Dermis blood vessel endothelial cell (primary cell): ENCODE measurements at regions not wholly inside any gene's neighbourhood (a gene's known extent, or its start where the extent isn't known, plus 50 kb on each side); places are given as distances from the start of the nearest gene placed in this dataset.
"Not testable (repeated sequence)": the region's sequence is repeated elsewhere in the genome, so short reads cannot be mapped to it uniquely, and the experiment has no call there.

Experiments
- DNase-seq: peaks from one replicate; pipeline ENCODE4 v3.0.0; 2010

- no peak for DNase-seq
Measured at GRCh38 chr1:72485801-72486200, 203.5 kb upstream of the NEGR1 start.

DNA sequence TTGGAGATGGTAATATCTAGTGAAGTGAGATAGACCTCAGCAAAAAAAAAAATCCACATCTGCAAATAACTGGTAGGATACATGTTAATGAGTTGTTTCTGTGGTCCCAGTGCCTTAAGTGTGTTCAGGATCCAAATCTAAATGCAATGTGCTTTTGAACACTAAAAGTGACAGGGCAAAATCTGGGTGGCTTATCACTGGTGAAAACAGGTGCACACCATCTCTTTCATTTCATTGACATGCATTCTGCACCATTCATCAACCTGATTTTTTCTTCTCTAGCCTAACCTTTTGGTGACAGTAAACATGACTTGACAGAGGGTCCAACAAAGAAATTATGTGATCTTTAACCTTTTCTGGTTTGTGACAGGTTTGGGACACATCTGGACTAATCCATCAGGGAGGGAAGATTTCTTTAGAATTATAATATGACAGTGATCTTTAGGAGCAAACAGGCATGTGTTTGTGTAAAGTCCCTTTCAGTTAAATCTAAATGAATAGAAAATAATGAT, 201.6 kb upstream of the NEGR1 start:
- DNase-seq: no peak

DNA sequence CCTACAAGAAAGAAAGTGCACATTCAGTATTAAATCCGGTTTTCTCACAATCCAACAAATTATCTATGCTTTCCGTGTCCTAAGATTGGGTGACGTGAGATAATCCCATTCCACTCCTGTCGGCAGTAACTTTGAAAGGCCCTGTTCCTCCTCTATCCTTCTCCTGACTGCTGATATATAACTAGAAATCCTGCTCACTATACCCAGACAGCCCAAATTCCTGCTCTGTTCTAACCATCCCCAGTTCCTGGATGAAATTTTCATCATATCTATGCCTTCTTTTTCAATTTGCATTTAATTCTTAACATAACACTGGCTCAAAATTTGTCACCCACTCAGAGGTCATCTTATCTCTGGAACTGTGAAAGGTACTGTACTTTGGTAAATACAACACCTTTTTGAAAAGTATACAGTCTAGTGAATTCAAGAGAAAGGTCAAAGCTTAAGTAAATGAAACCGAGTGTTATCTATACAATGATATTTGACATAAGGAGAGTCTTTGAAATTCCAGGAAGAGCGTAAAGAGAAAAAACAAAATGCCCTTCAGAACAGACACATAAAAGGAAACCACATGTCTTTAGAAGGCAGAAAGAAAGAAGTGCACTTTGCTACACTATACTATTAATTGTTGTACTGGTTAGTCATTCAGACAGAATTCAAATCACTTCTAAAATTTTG, 200.5 kb upstream of the NEGR1 start:
- no peak for DNase-seq

GRCh38 chr1:72481420-72481970, 199.2 kb upstream of the NEGR1 start:
- DNase-seq: no peak

- no peak for DNase-seq
Measured at GRCh38 chr1:72466376-72466775, 184.0 kb upstream of the NEGR1 start.

- no peak for DNase-seq
Measured at GRCh38 chr1:72462186-72462905, 180.0 kb upstream of the NEGR1 start.

DNA sequence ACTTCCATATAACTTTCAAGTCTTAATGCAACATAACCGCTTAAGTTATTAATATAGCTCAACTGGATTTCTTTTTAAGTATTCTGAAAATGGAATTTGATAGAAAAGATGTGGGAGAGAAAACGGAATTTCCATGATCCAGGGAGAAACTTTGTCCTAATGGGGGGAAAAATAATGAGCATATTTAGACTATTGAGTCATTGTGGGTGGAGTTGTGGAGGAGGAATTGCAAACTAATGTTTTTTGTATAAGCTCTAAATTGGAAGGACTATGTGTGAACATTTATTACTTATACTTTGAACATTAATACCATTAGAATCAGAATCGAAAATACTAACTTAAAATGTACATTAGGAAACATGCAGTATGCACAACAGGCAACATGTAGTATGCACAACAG, 159.9 kb upstream of the NEGR1 start:
- no peak for DNase-seq

DNA sequence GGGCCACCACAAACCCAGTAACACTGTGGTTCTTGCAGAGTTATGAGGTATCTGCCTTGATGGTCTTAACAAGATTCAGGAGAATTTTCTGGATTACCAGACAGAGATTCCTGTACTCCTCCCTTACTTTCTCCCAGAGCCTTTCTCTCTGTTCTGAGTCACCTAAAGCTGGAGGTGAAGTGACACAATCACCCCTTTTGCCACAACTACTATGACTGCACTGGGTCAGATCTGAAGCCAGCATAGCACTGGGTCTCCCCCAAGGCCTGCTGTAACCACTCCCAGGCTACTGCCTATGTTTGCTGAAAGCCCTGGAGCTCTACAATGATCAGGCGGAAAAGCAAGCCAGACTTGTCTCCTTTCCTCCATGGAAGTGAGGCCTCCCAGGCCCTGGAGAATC, 156.7 kb upstream of the NEGR1 start:
- DNase-seq: no peak

DNA sequence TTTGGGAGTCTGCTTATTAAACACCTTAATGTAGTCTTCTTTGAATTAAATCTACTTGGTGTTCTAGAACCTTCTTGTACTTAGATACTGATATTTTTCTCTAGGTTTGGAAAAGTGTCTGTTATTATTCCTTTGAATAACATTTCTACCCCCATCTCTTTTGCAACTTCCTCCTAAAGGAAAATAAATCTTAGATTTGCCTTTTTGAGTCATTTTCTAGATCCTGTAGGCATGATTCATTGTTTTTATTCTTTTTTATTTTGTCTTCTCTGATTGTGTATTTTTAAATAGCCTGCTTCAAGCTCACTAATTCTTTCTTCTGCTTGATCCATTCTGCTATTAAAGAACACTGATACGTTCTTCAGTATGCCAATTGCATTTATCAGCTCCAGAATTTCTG, 155.9 kb upstream of the NEGR1 start:
- no peak for DNase-seq

- no peak for DNase-seq
Measured at GRCh38 chr1:72435025-72435424, 152.7 kb upstream of the NEGR1 start.

DNA sequence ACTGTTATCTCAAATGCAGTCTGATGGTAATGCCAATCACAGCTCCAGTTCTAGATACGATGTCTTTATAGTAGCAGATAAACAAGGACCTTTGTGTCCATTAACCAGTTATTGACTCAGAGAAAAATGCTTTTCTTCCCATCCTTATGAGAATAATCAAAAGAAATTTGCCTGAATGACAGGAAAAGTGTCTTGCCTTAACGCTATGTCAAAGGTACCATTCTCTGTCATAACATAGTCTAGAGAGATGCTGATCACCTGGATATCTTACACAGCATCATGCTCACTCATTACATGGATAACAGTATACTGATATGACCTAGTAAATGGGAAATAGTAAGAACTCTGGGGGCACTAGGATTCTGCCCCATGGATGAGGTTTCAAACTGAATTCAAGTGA, 151.7 kb upstream of the NEGR1 start:
- no peak for DNase-seq

GRCh38 chr1:72433591-72433990, 151.3 kb upstream of the NEGR1 start:
- DNase-seq: no peak

DNA sequence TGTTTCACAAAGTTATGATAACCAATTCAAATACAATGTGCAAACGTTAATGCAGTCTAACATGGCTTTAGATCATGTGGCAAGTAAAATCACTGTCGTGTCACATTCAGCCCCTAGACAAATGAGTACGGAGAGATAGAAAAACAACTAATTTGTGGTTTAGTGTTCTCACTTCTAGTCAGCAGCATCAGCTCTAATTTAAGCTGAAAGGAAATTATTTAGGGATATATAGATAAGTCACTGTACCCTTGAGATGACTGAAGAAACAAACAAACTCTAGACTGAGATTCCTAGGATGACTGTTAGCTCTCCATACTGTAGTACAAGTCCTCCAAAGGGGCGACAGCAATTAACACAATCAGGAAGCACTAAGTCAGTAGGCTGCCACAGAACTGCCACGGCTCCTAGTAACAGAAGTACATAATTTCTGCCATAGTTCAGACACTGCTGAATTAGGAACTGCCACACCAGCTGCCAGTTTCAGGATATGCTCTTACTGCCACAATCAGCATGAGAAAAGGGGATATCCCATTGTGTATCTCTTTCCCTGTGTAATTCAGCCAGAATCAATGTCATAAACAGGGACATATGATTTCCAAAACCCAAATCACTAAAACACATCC, 150.4 kb upstream of the NEGR1 start:
- no peak for DNase-seq

GRCh38 chr1:72431810-72432209, 149.5 kb upstream of the NEGR1 start:
- no peak for DNase-seq

DNA sequence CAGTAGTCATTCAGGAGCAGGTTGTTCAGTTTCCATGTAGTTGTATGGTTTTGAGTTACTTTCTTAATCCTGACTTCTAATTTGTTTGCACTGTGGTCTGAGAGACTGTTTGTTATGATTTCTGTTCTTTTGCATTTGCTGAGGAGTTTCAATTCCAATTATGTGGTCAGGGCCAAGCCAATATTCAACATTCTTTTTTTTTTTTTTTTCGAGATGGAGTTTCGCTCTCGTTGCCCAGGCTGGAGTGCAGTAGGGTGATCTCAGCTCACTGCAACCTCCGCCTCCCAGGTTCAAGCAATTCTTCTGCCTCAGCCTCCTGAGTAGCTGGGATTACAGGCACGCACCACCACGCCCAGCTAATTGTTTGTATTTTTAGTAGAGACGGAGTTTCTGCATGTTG, 145.9 kb upstream of the NEGR1 start:
- DNase-seq: not testable (repeated sequence)

DNA sequence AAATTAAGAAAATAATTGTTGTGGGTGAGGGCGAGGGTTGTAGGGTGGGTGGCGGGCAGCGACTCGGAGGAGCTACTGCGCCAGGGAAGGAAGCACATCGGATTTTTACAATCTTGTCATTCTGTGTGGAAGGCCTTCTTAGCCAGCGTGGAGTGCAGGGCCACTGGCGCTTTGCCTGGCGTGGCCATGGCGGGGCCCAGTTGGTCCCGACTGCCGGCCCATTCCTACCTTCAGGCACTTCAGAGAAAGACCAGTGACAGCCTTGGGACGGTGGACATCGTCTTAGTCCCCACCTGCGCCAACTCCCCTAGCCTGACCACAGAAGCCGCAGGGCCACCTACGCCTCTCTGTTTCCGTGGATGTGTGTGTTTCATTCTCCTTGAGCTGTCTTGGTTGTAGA, 136.9 kb upstream of the NEGR1 start:
- no peak for DNase-seq

DNA sequence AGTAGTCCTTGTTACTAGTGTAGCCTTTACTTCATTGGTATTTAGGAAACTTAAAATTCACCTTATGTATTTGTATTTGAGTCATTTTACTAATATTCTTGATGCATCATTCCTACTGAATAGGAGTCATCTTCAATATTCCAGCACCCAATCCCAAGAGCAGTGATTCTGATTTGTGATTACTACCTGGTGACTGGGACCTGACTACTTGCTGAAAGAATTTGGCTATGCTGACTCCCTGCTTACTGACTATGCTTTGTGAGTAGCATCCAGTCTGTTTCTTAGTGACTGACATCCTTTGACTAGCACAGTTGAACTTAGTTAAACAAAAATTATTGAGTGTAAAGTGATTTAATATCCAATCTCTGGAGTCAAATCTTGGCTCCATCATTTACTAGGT, 129.9 kb upstream of the NEGR1 start:
- no peak for DNase-seq

DNA sequence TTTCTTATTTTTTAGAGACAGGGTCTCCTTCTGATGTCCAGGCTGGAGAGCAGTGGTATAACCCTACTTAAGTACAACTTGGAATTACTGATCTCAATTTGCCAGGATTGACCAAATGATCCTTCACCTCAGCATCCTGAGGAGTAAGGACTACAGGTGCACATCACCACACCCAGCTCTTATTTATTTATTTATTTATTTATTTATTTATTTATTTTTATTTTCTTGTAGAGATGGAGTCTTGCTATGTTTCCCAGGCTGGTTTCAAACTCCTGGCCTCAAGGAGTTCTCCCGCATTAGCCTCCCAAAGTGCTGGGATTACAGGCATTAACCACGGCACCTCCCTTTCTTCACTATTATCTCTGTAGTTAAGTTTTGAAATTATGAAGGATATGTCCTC, 117.5 kb upstream of the NEGR1 start:
- no peak for DNase-seq

GRCh38 chr1:72397786-72398185, 115.4 kb upstream of the NEGR1 start:
- peak; percentile 18 for DNase-seq

GRCh38 chr1:72394457-72394856, 112.1 kb upstream of the NEGR1 start:
- DNase-seq: no peak

- DNase-seq: no peak
Measured at GRCh38 chr1:72379072-72379471, 96.7 kb upstream of the NEGR1 start.

GRCh38 chr1:72375226-72375625, 92.9 kb upstream of the NEGR1 start:
- DNase-seq: no peak

DNA sequence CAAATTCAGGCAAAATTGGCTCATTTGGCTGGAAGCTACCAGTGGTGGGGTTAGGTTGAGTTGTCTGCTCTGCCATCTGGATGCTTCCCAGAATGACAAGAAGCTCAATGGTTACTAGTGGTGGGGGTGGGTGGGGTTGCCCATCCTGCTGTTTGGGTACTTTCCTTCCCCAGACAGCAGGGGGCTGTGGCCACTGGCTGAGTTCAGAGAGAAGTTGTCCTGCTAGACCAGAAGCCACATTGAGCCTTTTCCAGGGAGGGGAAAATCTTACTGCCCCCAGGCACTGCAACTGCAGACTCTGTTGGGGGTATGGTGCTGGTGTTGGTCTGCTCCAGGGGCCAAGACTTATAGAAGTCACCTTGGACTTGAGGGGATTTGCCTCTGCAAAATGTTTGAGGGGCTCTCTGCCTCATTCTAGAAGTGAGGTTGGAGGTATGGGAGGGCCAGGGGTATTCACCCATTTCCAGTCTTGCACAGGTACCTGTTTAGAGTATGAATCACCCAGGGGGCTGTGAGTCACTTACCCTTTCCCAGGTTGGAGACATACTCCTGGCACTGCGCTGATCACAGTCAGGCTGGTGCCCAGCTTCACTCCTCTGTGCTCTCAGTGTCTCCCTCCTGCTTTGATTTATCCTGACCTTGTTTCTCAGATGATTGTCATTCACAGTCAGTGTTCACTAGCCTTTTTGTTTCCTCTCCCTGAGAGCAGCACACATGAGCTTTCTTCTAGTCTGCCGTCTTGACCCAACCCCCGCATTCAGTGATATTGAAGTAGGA, 89.1 kb upstream of the NEGR1 start:
- no peak for DNase-seq
